ENCODE measurements at regions not wholly inside any gene's neighbourhood (a gene's known extent, or its start where the extent isn't known, plus 50 kb on each side); places are given as distances from the start of the nearest gene placed in this dataset.

DNA sequence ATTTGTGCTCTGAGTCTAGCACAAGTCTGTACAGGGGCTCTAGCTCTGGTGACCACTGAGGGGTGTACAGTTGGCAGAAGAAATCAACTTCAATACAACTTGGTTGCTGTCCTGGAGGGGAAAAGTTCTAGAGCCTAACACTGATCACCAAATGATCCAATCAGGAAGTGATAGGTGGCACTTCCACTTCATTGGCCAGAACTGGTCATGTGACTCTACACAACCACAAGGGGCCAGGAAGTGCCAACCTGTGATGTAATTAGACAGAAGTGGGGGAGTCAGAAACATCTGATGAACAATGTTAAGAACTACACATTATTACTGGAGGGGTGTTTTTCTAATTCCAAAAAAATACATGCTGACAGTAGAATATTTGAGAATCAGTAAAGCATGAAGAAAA is 401.6 kb downstream of the VRK1 start:
- no peak overlapping the region for H3K4me3 ChIP-seq (ENCODE audit: low read length)
- no peak for DNase-seq (ENCODE audit: low read depth)
- TF ChIP-seq, protein P1, sequence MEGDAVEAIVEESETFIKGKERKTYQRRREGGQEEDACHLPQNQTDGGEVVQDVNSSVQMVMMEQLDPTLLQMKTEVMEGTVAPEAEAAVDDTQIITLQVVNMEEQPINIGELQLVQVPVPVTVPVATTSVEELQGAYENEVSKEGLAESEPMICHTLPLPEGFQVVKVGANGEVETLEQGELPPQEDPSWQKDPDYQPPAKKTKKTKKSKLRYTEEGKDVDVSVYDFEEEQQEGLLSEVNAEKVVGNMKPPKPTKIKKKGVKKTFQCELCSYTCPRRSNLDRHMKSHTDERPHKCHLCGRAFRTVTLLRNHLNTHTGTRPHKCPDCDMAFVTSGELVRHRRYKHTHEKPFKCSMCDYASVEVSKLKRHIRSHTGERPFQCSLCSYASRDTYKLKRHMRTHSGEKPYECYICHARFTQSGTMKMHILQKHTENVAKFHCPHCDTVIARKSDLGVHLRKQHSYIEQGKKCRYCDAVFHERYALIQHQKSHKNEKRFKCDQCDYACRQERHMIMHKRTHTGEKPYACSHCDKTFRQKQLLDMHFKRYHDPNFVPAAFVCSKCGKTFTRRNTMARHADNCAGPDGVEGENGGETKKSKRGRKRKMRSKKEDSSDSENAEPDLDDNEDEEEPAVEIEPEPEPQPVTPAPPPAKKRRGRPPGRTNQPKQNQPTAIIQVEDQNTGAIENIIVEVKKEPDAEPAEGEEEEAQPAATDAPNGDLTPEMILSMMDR (conservative IDR thresholded peaks at IDR 0.05; ENCODE audit: low read depth, low read length), result no peak

DNA sequence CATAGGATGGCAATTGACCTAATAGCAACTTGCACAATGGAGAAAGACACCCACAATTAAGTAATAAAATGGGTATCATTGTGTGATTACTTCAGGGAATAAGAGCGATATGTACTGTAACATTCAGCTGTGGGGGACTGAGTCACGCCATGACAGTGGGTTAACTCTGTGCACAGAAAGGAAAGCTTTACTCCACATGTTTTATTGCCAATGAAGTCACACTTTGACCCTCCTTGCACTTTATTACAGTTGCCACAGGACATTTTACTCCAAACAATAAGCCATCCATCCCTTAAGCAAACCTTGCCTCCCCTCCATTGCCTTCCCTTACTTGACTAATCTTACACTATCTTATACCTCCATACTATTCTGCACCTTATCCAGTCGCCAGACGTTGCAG is 403.1 kb downstream of the VRK1 start:
- TF ChIP-seq, protein P1 (conservative IDR thresholded peaks at IDR 0.05; ENCODE audit: low read depth, low read length), result no peak
- no peak for DNase-seq (ENCODE audit: low read depth)
- no peak overlapping the region for H3K4me3 ChIP-seq (ENCODE audit: low read length)

DNA sequence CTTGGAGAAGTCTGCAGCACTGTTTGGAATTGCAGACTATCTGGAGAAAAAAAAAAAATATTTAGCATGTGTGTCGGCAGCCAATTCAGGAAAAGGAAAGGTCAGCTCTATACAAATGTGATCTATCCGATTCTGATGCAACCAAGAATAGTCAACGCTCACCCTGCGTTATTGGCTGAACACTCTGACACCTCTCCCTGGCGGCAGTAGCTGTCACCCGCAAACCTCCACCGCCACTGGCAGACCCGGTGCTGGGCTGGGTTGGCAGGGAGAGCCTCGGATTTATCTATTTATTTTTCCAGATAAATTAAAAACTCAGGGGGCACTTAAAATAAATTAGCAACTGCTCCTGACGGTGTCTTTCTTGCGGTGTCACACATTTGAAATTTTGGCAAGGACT is 409.7 kb downstream of the VRK1 start:
- TF ChIP-seq, protein P1 (conservative IDR thresholded peaks at IDR 0.05; ENCODE audit: low read depth, low read length), result no peak
- H3K4me3 ChIP-seq (ENCODE audit: low read length), result no peak overlapping the region
- no peak for DNase-seq (ENCODE audit: low read depth)

DNA sequence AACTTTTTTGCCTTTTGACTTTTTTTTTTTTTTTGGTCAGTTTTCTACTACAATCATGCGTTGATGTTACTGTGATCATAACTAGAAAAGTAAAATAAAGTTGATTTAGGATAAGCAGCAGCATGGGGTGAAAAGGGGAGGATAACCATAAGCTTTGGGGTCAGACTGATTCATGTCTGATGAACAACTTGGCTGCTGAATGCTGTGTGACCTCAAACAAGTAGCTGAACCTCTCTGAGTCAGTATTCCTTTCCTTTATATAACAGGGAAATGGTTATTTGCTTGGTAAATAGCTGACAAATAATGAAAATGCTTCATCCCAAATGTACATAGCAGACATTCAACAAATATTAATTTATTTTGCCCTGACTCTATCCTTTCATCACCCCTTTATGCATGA is 413.0 kb downstream of the VRK1 start:
- TF ChIP-seq, protein P1 (conservative IDR thresholded peaks at IDR 0.05; ENCODE audit: low read depth, low read length), result no peak
- no peak for DNase-seq (ENCODE audit: low read depth)
- H3K4me3 ChIP-seq (ENCODE audit: low read length), result no peak overlapping the region

DNA sequence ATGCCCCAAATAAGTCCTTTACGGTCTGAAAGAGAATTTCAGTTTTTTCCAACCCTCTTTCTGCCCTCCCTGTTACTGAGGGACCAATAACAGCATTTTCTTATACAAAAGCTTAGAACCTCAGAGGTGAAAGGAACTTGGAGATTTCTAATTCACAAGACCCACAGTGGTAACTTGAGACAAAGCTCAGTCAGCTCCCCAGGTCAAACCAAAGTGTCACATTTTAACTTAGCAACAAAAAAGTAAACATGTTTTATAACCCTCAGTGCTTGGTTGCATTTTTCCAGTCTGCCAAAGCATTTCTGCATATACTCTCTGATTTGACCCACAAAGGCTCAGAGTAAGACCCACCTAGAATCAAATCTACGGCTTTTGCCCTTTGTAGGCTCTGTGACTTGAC is 415.2 kb downstream of the VRK1 start:
- DNase-seq (ENCODE audit: low read depth), result no peak
- H3K4me3 ChIP-seq (ENCODE audit: low read length), result no peak overlapping the region
- TF ChIP-seq, protein P1 (conservative IDR thresholded peaks at IDR 0.05; ENCODE audit: low read depth, low read length), result no peak

DNA sequence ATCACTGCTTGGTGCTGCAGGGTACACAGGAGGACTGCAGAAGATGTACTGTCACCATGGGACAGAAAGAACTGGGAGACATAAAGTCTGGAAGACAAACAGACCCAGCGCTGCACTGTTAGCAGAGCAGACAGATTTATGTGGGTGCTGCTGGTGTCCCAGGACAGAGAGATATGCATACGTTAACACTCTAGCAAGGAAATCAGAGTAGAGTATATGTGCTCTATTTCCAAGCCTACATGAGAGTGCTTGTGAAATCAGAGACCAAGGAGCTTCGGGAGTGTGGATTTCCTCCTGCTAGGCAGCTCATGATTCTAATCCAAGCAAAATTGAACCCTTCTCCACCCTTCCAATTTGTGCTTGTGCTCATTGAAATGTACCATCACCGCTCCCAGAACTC is 416.5 kb downstream of the VRK1 start:
- TF ChIP-seq, protein P1 (conservative IDR thresholded peaks at IDR 0.05; ENCODE audit: low read depth, low read length), result no peak
- H3K4me3 ChIP-seq (ENCODE audit: low read length), result no peak overlapping the region
- DNase-seq (ENCODE audit: low read depth), result no peak

DNA sequence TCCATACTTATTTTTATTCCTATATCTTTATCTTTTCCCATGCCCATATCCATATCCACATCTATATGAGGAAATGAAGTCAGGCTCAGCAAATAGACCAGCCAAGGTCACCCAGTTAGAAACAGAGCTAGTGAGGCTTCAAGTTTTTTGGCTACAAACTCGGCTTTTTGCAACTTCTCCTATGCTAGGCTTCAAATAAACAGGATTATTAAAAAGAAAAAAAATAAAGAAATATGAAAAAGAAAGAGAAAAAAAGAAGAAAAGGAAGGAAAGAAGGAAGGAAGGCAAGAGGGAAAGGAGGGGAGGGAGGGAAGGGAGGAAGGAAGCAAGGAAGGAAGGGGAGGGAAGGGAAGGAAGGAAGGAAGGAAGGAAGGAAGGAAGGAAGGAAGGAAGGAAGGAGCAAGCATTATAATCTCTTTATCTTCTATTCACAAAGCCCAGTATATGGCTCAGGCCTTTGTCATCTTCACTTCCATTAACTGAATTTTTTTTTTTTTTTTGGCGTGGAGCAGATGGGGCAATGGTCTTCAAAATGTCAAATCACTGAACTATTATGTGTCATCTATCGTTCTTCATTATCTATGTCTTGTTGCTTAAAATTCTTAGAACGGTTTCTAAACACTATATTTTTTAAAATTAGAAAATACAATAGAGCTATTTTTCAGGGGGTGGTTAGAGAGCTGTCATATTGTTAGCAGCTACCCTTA is 418.2 kb downstream of the VRK1 start:
- H3K4me3 ChIP-seq (ENCODE audit: low read length), result no peak overlapping the region
- DNase-seq (ENCODE audit: low read depth), result no peak
- TF ChIP-seq, protein P1 (conservative IDR thresholded peaks at IDR 0.05; ENCODE audit: low read depth, low read length), result no peak

All from retinal pigment epithelial cell (primary cell).